ENCODE measurements at regions not wholly inside any gene's neighbourhood (a gene's known extent, or its start where the extent isn't known, plus 50 kb on each side); places are given as distances from the start of the nearest gene placed in this dataset.

DNA sequence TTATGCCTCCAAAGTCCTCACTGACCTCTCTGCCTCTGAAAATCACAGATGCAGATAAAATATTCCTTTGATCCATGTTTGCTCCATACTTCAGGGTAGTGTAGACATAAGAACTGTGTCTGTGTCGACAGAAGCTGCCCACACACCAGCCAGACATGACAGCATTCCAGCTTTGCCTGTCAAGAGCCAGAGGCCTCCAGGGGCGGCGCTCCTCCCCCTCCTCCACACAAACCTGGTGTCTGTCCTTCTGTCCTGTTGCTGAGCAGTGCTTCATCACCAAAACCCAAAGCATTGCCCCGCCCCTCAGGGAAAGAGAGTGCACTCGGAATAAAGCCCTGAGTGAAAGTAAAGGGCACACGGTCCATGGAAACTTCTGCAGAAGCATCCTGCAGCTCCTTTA, 379.4 kb downstream of the FBXW7 start:
- no peak for DNase-seq

DNA sequence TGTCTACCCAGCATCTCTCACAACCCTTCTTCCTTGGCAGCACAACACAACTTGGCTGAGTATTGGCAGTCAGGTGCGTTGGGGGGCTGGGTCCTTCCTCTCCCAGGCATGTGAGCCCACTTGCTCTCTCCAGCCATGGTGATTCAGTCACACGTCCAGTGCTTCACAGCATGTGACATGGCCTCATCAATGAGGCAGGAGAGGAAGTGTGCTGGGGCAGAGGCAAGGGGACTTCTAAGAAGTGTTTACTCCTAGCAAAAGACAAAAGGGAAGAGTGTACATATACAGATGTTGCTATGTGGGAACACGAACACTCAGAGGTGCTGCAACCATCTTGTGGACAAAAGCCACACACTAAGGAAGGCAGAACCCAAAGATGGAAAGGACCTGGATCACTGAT, 380.8 kb downstream of the FBXW7 start:
- no peak for DNase-seq

DNA sequence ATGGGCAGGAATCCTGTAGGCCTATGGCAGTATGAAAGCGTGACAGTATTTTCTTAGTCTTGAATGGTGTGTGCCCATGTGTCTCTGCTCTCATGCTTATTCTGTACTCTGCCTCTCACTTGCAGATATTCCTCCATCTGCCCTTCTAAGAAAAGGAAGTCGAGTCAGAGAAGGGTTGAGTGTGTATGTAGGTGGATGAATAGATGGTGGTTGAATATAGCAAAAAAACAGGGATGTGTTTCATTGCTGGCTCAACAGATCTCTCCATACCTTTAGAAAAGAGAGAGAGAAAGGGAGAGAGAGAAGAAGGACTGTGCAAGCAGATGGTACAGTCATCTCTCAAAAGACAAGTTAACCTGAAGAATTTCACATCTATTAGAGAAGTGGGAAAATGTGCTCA, 381.5 kb downstream of the FBXW7 start:
- no peak for DNase-seq

DNA sequence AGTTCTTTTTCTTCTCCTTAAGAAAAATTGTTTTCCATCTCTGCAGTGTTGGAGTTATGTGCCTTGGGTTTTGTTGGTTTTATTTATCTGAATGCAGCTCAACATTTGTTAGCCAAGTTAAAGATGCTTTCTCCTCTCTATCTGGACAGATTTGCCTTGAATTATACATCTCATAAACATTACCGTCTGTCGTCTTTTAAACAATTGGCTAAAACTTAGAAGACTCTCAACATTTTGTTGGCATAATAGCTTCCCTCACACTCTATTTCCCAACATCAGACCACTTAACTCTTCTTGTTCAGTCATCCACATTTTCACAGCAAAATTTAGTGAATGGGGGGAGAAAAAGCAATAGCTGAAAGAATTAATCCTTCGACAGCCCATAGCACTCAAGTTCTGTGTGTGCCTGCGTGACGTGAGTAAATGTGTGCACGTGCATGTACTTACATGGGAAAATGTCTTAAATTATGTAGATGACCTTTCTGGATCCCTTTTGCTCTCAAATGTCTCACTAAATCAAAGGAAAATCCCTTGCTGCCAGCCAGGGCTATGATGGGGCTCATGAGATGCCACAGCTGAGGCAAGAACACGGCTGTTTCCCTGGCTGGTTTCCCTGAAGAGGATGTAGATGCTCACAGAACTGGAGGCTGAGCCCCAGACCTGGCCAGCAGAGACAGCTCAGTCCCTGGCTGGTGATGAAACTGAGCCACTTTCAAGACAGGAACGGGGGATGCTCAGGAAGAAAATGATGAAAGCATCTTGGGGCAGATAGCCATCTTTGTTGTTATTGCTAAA, 382.2 kb downstream of the FBXW7 start:
- no peak for DNase-seq

DNA sequence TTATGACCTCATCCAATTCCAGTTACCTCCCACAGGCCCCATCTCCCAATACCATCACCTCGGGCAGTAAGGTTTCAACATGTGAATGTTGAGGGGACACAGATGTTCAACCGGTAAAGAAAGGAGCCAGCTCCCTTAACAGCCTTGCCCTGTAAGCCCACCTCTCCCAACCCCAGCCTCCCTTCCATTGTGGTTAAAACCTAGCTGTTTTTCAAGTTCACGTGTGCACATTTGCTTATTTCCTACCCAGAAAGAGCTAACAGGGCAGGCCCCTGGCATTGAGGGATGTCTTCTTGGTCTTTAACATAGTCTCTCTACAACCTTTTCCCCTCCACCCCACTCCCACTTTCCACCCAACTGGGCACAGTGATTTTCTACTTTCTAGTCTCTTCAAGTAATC, 385.7 kb downstream of the FBXW7 start:
- no peak for DNase-seq

DNA sequence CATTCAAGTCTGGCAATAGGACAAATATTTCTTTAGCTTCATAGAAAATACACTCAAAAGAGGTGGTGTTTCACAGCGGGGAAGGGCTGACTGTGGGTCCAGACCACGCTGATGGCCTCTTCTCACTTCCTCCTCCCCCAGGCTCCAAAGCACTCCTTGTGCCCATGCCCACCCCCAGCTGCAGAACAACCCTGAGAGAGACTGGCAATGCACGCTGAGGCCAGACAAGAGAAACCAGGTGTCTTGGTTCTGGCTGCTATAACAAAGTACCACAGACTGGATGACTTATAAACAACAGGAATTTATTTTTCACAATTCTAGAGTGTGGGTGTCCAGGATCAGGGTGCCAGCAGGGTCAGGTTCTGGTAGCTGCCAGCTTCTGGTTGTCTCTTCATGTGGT, 386.1 kb downstream of the FBXW7 start:
- DNase-seq: no peak

DNA sequence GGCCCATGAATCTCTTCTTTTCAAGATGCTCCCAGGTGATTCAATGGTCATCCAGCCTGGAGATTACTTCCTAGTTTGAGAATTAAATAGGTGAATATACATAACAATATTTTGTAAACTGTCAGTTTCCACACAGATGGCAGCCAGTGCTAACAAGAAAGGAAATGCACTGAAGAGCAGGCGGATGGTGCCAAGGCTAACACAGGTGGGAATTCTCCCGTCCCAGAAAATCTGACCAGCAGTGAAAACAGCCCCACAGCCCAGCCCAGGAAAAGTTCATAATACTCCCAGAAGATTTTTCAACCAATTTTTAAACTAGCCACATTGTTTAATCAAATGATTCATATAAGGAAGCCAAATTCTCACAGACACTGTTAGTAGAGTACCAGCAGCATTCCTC, 387.2 kb upstream of the GATB start:
- DNase-seq: no peak

DNA sequence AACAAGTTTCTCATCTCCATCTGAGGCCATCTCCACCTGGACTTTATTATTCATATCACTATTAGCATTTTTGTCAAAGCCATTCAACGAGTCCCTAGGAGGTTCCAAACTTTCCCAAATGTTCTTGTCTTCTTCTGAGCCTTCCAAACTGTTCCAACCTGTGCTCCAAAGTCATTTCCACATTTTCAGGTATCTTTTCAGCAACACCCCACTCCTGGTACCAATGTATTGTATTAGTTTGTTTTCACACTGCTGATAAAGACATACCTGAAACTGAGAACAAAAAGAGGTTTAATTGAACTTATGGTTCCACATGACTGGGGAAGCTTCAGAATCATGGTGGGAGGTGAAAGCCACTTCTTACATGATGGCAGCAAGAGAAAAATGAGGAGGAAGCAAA, 385.4 kb upstream of the GATB start:
- no peak for DNase-seq

DNA sequence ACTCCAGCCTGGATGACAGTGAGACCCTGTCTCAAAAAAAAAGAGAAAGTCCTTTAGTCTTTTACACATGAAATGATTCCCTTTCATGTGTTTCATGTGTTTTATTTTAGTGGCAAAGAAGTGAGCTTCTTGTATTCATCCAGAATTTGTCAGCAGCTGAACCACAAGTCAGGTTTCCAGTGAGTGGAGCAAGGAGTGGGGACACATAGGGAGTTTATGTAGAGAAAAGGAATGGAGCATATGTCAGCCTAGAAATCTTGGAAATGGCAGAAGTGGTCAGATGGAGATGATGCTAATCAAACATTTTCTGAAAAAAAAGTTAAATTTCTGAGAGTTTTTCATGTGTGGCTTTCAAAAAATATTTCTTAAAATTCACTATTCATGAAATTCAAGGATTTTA, 383.0 kb upstream of the GATB start:
- DNase-seq: no peak

DNA sequence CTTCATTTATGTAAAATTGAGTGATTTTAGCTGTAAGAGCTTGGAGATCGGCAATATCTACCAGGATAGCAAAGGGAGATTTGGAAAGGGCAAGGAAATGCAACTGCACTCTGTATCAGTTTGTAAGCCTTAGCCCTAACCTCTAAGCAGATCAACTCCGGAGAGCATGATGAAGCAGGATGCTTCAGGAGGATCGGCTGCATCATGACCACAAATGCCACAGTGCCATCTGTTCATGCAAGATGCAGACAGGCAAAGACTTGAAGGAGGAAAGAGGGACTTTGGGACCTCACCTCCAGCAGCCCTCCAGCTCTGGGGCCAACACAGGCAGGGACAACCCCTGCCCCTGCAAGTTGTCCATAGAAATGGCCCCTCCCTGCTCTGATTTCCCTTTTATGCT, 377.6 kb upstream of the GATB start:
- no peak for DNase-seq

DNA sequence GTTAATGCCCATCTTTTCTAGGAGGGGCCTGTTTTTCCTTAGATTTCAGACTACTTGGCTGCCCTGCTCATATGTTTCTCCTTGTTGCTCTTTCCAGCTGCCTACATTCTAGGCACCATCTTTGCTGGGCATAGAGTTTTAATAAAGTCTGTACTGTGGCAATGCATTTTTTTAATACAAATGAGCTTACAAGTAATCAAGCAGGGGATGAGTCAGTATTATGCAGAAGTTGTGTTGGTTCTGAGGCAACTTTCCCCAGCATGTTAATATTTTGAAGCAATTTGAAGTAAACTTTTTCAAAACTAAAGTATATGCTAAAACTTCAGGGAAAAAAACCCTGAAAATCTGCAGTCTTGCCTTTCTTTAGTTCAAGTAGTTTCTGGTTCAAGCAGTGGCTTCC, 372.0 kb upstream of the GATB start:
- no peak for DNase-seq

DNA sequence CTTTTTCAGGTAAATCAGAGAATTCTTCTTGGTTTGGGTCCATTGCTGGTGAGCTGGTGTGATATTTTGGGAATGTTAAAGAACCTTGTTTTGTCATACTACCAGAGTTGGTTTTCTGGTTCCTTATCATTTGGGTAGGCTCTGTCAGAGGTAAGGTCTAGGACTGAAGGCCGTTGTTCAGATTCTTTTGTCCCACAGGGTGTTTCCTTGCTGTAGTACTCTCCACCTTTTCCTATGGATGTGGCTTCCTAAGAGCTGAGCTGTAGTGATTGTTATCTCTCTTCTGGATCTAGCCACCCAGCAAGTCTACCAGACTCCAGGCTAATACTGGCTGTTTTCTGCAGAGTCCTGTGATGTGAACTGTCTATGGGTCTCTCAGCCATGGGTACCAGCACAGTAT, 367.5 kb upstream of the GATB start:
- no peak for DNase-seq

DNA sequence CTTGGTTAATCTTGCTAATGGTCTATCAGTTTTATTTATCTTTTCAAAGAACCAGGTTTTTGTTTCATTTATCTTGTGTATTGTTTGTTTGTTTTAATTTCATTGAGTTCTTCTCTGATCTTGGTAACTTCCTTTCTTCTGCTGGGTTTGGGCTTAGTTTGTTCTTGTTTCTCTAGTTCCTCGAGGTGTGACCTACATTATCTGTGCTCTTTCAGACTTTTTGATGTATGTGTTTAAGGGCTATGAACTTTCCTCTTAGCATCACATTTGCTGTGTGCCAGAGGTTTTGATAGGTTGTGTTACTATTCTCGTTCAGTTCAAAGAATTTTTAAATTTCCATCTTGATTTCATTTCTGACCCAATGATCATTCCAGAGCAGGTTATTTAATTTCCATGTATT, 365.4 kb upstream of the GATB start:
- DNase-seq: no peak

DNA sequence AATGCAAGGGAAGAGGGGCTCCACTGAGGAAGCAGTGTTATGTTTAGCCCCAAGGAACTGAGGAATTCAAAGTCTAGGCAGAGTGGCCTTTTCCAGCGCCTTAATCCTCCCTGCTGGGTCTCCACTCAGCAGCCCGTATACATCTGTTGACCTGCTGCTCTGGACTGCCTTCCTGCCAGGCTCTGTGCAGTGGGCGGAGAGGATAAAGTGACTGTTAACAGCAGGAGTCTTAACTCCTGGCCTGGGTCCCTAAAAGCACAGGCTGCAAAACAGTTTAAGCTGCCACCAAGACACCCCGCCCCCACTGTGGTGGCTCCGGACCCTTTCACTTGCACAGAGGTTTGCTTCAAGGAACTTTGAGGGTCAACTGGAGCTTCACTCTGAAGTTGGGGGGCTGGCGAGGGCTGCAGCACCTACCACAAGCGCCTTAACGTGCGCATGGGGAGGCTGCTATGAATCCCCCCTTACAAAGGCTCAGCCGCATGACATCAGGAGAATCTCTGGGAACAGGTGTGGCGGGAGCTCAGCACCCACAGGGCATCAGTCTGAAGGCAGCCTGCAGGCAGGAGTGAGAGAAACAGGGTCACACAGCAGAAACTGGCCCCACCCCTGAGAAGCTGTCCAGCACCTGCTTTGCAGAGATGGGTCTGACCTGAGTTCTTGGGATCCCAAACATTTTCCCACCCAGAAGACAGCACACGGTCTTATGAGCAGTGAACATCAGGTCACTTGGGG, 358.2 kb upstream of the GATB start:
- DNase-seq: no peak

DNA sequence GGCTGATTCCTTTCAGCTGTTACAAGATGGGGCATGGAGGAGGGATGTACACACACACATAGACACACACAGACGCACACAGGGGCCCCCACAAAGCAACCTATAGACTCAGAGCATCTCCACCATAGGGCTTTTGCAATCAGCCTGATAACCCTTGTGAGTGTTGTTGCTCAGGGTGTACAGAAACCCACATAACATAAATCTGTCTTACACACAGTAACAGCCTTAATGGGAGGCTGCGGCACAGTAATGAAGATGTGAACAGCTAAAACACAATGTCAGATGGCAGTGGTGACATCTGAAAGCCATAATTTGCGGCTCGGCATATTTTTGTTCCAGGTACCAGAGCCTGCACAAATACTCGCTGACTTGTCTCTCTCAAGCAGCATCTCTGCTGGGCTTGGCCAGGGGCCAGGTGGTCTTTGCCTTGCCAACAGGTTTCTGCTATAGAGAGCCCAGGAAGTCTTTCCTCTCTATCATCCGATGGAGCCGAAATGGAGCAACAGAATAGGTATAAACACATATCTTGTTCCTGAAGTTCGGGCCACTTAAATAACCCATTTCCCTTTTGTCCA, 357.2 kb upstream of the GATB start:
- peak; percentile 55 for DNase-seq

DNA sequence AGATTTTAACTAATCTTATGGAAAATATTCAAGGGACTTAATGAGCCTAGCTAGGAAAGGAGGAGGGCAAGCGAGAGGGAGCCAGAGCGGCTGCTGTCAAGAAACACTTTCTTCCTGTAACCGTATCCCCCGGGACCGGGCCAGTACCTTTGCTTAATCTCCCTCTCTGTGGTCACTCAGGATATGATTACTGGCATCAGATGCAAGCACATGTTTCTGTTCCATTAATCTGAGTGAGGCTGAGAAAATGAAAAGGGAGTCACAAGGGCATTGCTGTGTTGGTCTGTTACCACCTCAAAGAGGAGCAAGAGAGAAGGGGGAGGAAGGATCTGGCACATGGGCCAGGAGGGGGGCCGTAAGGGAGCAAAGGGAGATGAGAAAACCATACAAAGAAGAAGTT, 356.7 kb upstream of the GATB start:
- DNase-seq: no peak

DNA sequence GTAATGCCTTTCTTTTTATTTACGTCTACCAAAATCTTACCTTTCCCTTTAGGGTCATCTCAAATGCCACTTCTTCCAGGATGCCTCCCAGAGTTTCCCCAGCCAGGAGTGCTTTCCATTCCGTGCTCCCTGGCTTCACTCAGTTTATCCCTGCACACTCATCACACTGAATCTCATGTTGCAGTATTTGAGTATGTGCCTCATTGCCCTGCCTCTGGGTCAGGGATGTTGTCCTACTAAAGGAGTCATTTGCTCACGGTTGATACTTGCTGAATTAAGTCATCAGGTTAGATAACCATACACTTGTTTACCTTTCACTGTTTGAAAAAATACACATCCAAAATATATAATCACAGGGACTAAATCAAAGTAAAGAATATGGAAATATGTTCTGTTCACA, 356.2 kb upstream of the GATB start:
- no peak for DNase-seq

DNA sequence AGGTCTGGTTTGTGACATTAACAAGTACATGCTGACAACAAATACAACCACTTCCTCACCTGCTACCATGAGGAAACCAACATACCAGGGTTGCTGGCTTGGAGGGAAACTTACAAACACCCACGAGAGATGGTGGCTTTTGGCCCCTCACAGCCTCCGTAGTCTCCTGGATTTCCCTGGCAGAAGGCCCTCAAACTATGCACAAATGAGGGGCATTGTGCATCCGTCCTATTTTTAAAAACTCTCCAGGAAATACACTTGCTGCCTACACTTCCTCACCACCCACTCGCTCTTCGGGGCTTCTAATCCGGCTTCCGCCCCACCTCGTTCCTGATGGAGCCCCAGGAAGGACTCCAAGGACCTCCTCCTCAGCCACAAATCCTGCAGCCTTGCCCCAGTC, 355.0 kb upstream of the GATB start:
- DNase-seq: peak; percentile 79

DNA sequence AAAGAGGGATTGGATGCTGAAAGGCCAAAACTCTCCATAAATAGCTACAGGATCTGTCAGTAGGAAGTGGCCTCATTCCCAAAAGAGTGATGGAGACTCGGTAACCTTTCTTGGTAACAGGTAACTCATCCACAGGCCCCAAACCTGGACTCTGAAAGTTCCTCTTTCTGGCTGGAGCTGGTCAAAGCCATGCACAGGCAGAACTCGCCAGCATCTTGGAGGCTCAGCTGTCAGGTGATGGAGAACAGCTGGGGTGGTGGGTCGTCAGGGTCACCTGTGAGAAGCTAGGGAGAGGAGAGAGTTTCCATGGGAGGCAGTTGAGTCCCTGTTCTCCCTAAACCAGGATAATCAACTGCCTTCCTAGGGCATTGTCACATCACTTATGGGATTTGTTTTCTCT, 354.3 kb upstream of the GATB start:
- peak; percentile 56 for DNase-seq

DNA sequence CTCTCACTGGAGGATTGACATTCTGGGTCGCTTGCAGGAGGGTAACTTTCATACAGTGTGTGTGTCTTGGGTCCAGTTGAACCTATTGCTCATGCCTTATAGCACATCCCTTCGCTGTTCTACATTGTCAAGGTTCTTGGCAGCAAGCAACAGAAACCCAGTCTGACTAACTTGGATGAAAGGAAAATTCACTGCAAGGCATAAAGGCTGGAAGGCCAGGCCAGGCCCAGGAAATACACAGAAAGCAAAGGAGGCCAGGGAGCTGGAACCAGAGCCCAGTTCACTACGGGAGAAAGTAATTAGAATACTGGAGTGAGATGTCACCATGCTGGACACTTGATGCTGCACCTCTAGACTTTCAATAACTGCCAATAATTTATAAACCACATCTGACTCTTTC, 353.8 kb upstream of the GATB start:
- DNase-seq: no peak

DNA sequence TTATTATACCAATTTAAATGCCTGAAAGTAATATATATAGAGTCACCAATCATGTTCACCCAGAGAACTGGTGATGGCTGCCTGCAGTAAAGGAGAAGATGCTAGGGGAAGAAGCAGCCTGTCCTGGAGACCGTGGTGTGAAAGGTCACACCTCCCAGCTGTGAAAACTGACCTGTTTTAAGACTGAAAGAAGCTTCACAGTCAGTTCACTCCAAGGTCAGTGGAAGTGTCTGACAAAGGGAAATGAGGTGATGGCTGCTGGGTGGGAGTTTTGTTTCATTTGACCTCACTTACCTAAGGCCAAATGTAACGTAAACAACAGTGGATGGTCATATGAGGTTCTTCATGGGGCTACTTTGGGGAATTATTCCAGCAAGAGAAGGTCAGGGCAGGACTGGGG, 352.1 kb upstream of the GATB start:
- no peak for DNase-seq

DNA sequence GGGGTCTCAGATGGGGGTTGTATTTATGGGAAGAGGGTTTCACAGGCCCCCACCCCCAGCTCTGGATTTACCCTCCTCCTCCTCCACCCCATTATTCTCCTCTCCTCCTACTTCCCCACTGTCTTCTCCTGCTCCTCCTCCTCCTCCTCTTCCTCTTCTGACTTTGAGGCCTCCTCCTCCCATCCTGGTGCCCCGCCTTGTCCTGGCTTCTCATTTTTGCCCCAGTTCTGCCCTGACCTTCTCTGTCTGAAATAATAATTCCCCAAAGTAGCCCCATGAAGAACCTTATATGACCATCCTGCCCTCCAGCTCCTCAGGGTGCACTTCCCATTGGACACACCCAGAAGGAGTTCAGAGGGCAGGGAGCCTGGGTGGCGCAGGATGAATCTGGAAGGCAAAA, 351.4 kb upstream of the GATB start:
- no peak for DNase-seq

DNA sequence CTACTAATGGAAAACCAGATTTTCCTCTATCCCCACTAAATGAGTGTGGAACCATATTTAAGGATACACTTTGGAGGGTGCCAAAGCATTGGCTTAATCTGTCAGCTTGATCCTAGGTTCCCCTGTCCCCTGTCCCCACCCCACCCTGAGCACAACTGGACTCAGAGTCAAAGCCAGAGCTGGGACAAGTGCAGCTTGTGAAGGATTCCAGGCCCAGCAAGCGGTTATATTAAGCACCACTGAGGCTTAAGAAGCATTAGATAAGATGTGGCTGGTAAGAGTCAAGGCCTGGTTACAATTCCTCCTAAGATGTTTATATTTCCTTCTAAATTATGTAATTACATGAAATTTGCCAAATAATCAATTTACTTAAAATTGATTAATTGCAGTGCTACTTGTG, 350.0 kb upstream of the GATB start:
- no peak for DNase-seq
